ENCODE measurements at regions not wholly inside any gene's neighbourhood (a gene's known extent, or its start where the extent isn't known, plus 50 kb on each side); places are given as distances from the start of the nearest gene placed in this dataset.
"Not testable (repeated sequence)": the region's sequence is repeated elsewhere in the genome, so short reads cannot be mapped to it uniquely, and the experiment has no call there.

GRCh38 chr16:46519063-46519462 is 102.1 kb downstream of the SHCBP1 start:
- ChIA-PET CTCF (no interaction called here), POLR2A (no interaction called here)
- no peak for TF ChIP-seq CTCF (IDR thresholded peaks at IDR 0.05; ENCODE audit: control extremely low read depth, extremely low read depth, low read depth, missing control alignments)
- no peak for DNase-seq (ENCODE audit: extremely low spot score)

- POLR2A ChIA-PET: no interaction called here
- no peak for TF ChIP-seq CTCF (IDR thresholded peaks at IDR 0.05; ENCODE audit: control extremely low read depth, extremely low read depth, low read depth, missing control alignments)
- no peak for DNase-seq (ENCODE audit: extremely low spot score)
- CTCF ChIA-PET: interaction anchor here (1.3 kb wide), 1 partner anchor 24 kb away, joined by 3 read pairs; no protein-coding TSS in a partner anchor
Measured at GRCh38 chr16:46496701-46497100, 124.5 kb downstream of the SHCBP1 start.

GRCh38 chr16:46482895-46483294 is 138.3 kb downstream of the SHCBP1 start:
- POLR2A ChIA-PET: no interaction called here
- CTCF ChIA-PET: no interaction called here
- TF ChIP-seq CTCF (IDR thresholded peaks at IDR 0.05; ENCODE audit: control extremely low read depth, extremely low read depth, low read depth, missing control alignments): no peak
- DNase-seq (ENCODE audit: extremely low spot score): no peak

GRCh38 chr16:46466239-46466638 is 154.9 kb downstream of the SHCBP1 start:
- no peak for DNase-seq (ENCODE audit: extremely low spot score)
- ChIA-PET POLR2A (no interaction called here), CTCF (no interaction called here)

GRCh38 chr16:46454801-46455200 is 166.4 kb downstream of the SHCBP1 start:
- DNase-seq (ENCODE audit: extremely low spot score); POLR2A ChIA-PET; CTCF ChIA-PET: not testable (repeated sequence)

More at GRCh38 chr16:46466239-46466638, 154.9 kb downstream of the SHCBP1 start:
- no peak for TF ChIP-seq CTCF (IDR thresholded peaks at IDR 0.05; ENCODE audit: control extremely low read depth, extremely low read depth, low read depth, missing control alignments)

GRCh38 chr16:46428108-46429061 is 192.8 kb downstream of the SHCBP1 start:
- ChIA-PET POLR2A (no interaction called here), CTCF (no interaction called here)
- no peak for TF ChIP-seq CTCF (IDR thresholded peaks at IDR 0.05; ENCODE audit: control extremely low read depth, extremely low read depth, low read depth, missing control alignments)
- DNase-seq (ENCODE audit: extremely low spot score): peak; percentile 0

GRCh38 chr16:46427340-46428107 is 193.7 kb downstream of the SHCBP1 start:
- no peak for TF ChIP-seq CTCF (IDR thresholded peaks at IDR 0.05; ENCODE audit: control extremely low read depth, extremely low read depth, low read depth, missing control alignments)
- DNase-seq (ENCODE audit: extremely low spot score): peak; percentile 0
- POLR2A ChIA-PET: no interaction called here
- CTCF ChIA-PET: no interaction called here

Data from GM10248 (cell line).